Mucosa of rectum (tissue), 2 donors: ENCODE measurements at regions not wholly inside any gene's neighbourhood (a gene's known extent, or its start where the extent isn't known, plus 50 kb on each side); places are given as distances from the start of the nearest gene placed in this dataset.

Experiments
- H3K27ac ChIP-seq, 2 donors: one replicate each; pipeline ENCODE4 v1.7.0; 2013; ENCODE audit warnings: inconsistent platforms in 2 of 2, low read depth in 2 of 2, low read length in 2 of 2
- H3K27me3 ChIP-seq, 2 donors: one replicate each; pipeline ENCODE4 v1.7.0; 2013; ENCODE audit warnings: low read length in 2 of 2; ENCODE audit not compliant: control insufficient read depth in 2 of 2, insufficient read depth in 2 of 2
- H3K36me3 ChIP-seq, 2 donors: one replicate each; pipeline ENCODE4 v1.7.0; 2013; ENCODE audit warnings: low read length in 2 of 2; ENCODE audit not compliant: control insufficient read depth in 2 of 2, insufficient read depth in 2 of 2
- H3K4me1 ChIP-seq, 2 donors: one replicate each; pipeline ENCODE4 v1.7.0; 2013; ENCODE audit warnings: low read length in 2 of 2, mild to moderate bottlenecking in 1 of 2; ENCODE audit not compliant: control insufficient read depth in 2 of 2, insufficient read depth in 2 of 2
- H3K4me3 ChIP-seq, 2 donors: one replicate each; pipeline ENCODE4 v1.7.0; 2013; ENCODE audit warnings: low read length in 2 of 2
- H3K9ac ChIP-seq, 2 donors: one replicate each; pipeline ENCODE4 v1.7.0; 2013; ENCODE audit warnings: low read length in 2 of 2, low read depth in 1 of 2, mild to moderate bottlenecking in 1 of 2
- H3K9me3 ChIP-seq, 2 donors: one replicate each; pipeline ENCODE4 v1.7.0; 2013; ENCODE audit warnings: low read length in 2 of 2; ENCODE audit not compliant: control insufficient read depth in 2 of 2
- donor health status: healthy.
- donor health status: Normal muscosa, but diverticular disease.

GRCh38 chr14:101109981-101110728 is 206.6 kb upstream of the RTL1 start:
- Histone ChIP-seq H3K27me3 (no peaks in the 10 kb centered on the region), H3K9ac (no peak overlapping the region), H3K4me3 (no peak overlapping the region), H3K9me3 (no peaks in the 10 kb centered on the region), H3K27ac (no peak overlapping the region), H3K4me1 (no peaks in the 10 kb centered on the region), H3K36me3 (no peaks in the 10 kb centered on the region)

- H3K9me3 ChIP-seq, result no peaks in the 10 kb centered on the region
- no peak overlapping the region for H3K4me3 ChIP-seq
- H3K27me3 ChIP-seq, result no peaks in the 10 kb centered on the region
- no peaks in the 10 kb centered on the region for H3K4me1 ChIP-seq
- H3K9ac ChIP-seq, result no peak overlapping the region
- no peak overlapping the region for H3K27ac ChIP-seq
- H3K36me3 ChIP-seq, result no peaks in the 10 kb centered on the region
These were observed 207.5 kb upstream of the RTL1 start for GRCh38 chr14:101110729-101111619.

- H3K4me3 ChIP-seq, result no peak overlapping the region
- H3K4me1 ChIP-seq, result no peaks in the 10 kb centered on the region
- H3K9me3 ChIP-seq, result no peaks in the 10 kb centered on the region
- H3K27ac ChIP-seq, result no peak overlapping the region
- H3K27me3 ChIP-seq, result no peaks in the 10 kb centered on the region
- no peaks in the 10 kb centered on the region for H3K36me3 ChIP-seq
- no peak overlapping the region for H3K9ac ChIP-seq
These were observed 208.2 kb upstream of the RTL1 start for GRCh38 chr14:101111620-101112290.

- Histone ChIP-seq H3K36me3 (no peaks in the 10 kb centered on the region), H3K9ac (no peak overlapping the region)
These were observed 209.0 kb upstream of the RTL1 start for GRCh38 chr14:101112351-101113107.

GRCh38 chr14:101113108-101113612 is 209.6 kb upstream of the RTL1 start:
- Histone ChIP-seq H3K9me3 (no peaks in the 10 kb centered on the region), H3K27ac (no peak overlapping the region), H3K36me3 (no peaks in the 10 kb centered on the region), H3K9ac (no peak overlapping the region), H3K4me3 (no peak overlapping the region), H3K27me3 (no peaks in the 10 kb centered on the region), H3K4me1 (no peaks in the 10 kb centered on the region)

More at GRCh38 chr14:101112351-101113107, 209.0 kb upstream of the RTL1 start:
- Histone ChIP-seq H3K9me3 (no peaks in the 10 kb centered on the region), H3K27ac (no peak overlapping the region), H3K4me3 (no peak overlapping the region), H3K27me3 (no peaks in the 10 kb centered on the region), H3K4me1 (no peaks in the 10 kb centered on the region)

- H3K4me3 ChIP-seq, result no peak overlapping the region
- H3K9ac ChIP-seq, result no peak overlapping the region
- no peaks in the 10 kb centered on the region for H3K36me3 ChIP-seq
- H3K27ac ChIP-seq, result no peak overlapping the region
- no peaks in the 10 kb centered on the region for H3K27me3 ChIP-seq
- no peaks in the 10 kb centered on the region for H3K4me1 ChIP-seq
- H3K9me3 ChIP-seq, result no peaks in the 10 kb centered on the region
These were observed 210.6 kb upstream of the RTL1 start for GRCh38 chr14:101113835-101114725.

GRCh38 chr14:101114726-101115515 is 211.4 kb upstream of the RTL1 start:
- H3K9me3 ChIP-seq, result no peaks in the 10 kb centered on the region
- no peaks in the 10 kb centered on the region for H3K27me3 ChIP-seq
- H3K9ac ChIP-seq, result no peak overlapping the region
- H3K36me3 ChIP-seq, result no peaks in the 10 kb centered on the region
- no peak overlapping the region for H3K27ac ChIP-seq
- H3K4me3 ChIP-seq, result no peak overlapping the region
- H3K4me1 ChIP-seq, result no peaks in the 10 kb centered on the region

- Histone ChIP-seq H3K27me3 (no peaks in the 10 kb centered on the region), H3K9ac (no peak overlapping the region), H3K36me3 (no peaks in the 10 kb centered on the region), H3K4me1 (no peaks in the 10 kb centered on the region), H3K4me3 (no peak overlapping the region), H3K27ac (no peak overlapping the region), H3K9me3 (no peaks in the 10 kb centered on the region)
These were observed 212.1 kb upstream of the RTL1 start for GRCh38 chr14:101115652-101116051.
